HG02938 (cell line): ENCODE measurements at regions not wholly inside any gene's neighbourhood (a gene's known extent, or its start where the extent isn't known, plus 50 kb on each side); places are given as distances from the start of the nearest gene placed in this dataset.
"Not testable (repeated sequence)": the region's sequence is repeated elsewhere in the genome, so short reads cannot be mapped to it uniquely, and the experiment has no call there.

Source experiments
- ATAC-seq: cut with Tn5 transposase; IDR thresholded peaks from one replicate; pipeline ENCODE4 v1.9.1; 2021; ENCODE audit warnings: mild to moderate bottlenecking, moderate library complexity; ENCODE audit not compliant: unreplicated experiment

- no peak for ATAC-seq
These were observed 414.7 kb upstream of the PROX1 start for GRCh38 chr1:213572912-213573647.

- no peak for ATAC-seq
These were observed 414.1 kb upstream of the PROX1 start for GRCh38 chr1:213573648-213574009.

DNA sequence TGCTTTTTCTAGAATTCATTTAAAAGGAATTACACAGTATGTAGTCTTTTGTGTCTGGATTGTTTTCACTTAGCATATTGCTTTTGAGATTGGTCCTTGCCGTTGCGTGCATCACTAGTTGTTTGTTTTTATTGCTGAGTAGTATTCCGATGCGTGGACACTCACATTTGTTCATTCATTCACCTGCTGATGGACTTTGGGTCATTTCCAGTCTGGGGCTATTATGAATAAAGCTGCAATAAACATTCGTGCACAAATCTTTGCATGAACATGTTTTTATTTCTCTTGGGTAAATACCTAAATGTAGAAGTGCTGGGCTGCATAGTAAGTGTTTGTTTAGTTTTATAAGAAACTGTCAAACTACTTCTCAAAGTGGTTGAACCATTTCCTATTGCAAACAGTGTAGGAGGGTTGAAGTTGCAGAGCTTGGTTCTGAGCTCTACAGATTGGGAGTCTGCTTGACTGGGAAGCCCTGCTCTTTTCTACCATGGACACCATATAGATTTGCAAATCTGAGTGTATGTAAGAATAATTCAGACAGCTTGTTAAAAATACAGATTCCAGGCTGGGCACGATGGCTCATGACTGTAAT lies 404.7 kb upstream of the PROX1 start:
- no peak for ATAC-seq

DNA sequence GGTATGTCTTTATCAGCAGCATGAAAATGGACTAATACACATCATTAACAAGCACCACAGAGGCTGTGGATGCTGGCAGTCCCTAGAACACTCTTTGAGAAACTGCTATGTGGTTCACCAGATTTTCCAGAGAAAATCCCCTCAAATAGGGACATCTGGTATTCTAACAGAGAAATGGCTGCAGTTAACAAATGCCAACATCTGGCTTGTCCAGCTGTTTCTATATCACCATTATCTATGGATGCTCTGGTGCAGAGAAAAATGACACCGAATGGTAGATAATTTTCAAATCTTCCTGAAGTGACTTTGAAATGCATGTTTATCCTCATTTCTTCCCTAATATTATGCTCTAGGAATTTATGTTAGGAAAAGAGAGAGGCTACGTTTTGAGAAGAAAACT lies 403.5 kb upstream of the PROX1 start:
- ATAC-seq = no peak

- ATAC-seq = no peak
These were observed 402.4 kb upstream of the PROX1 start for GRCh38 chr1:213585402-213585801.

- no peak for ATAC-seq
These were observed 401.7 kb upstream of the PROX1 start for GRCh38 chr1:213585959-213586586.

DNA sequence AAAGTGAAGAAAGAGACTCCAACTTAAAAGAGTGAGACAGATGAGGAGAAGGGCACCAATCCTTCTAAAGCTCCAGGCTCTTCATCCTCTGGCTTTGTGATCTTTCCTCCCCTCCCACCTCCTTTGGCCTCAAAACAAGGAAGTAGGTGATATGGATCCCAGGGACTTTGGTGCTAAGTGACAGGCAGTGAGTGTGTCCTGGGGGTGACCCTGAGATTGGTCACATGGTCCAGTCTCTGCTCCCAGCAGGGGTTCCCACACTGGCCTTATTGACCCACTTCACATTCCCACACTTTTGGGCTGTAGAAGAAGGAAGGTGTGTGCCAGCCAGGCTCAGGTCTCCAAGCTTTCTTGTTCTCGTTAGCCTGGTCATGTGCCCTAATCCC lies 401.2 kb upstream of the PROX1 start:
- ATAC-seq = no peak

DNA sequence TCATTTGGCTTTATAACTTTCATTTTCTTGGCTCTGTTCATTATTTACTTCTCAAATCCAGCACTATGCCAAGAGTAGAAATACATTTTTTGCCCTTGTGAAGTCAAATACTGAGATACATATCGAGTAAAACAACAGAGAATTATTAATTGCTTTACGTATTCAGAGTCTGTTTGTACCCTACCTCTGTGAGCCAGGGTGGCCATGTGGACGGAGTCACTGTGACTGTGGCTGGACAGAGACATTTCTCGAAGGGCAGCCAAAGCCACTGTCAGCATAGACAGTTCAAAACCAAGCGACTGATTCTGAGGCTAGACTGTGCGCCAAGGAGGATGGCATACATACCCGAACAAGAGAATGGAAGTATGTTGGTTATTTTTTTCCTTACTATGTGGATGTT lies 391.0 kb upstream of the PROX1 start:
- no peak for ATAC-seq

GRCh38 chr1:213598263-213598662 lies 389.5 kb upstream of the PROX1 start:
- no peak for ATAC-seq

GRCh38 chr1:213600879-213601278 lies 386.9 kb upstream of the PROX1 start:
- no peak for ATAC-seq

DNA sequence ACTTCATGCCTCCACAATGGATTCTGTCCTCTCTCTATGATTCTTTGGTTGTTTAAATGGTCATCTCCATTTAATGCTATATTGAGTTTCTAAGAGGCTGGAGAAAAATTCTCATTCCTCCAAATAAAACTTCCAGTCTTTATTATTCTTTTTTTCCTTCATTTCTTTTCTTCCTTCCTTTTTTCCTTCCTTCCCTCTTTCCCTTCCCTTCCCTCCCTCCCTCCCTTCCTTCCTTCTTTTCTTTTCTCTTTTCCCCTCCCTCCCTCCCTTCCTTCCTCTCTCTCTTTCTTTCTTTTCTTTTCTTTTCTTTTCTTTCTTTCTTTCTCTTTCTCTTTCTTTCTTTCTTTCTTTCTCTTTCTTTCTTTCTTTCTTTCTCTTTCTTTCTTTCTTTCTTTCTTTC lies 386.1 kb upstream of the PROX1 start:
- ATAC-seq = not testable (repeated sequence)

DNA sequence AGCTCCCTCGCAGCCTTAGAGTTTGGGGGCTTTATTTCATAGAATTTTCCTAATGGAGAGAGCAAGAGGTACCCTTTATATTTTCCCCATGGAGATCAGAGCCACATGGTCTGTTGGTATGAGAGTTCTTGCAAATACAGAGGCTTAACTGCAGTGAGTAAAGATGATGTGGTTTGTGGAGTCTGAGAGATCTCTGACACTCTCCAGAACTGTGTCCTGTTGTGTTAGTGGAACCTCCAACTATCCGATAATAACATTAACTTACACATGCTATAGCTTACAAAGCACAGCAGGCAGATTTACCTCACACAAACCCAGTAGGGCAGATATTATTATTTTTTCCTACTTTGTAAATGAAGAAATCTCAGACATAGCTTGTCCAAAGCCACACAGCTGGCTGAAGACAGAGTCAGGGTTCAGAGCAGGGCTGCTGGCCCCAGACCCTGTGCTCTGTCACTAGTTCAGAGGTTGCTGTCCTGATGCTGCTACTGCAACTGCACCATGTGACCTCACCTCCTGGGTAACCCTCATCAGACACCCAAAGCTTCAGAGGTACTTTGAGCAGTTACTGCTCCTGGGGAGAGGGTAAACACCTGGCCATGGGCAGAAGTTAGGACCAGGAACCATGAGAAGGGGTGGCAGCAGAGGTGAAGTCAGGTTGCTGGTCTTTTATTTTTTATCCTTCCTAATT lies 384.8 kb upstream of the PROX1 start:
- ATAC-seq = no peak

DNA sequence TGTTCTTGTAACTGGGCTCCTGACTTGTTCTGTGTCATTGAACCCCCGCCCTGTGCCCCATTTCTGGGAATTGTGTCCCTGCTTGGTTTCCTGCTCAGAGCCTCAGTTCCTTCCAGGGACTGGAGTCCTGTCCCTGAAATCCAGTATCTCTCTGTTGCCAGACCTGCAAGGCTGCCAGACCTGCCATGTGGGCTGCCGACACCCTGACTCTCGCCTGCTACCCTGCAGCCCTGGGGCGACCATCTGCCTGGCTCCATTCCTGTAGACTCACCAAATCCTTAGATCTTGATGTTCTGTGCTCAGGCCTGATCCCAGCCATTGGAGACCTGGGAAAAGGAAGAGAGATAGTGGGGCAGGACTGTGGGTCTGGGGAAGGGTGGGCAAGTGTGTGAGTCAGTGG lies 383.3 kb upstream of the PROX1 start:
- ATAC-seq = no peak

DNA sequence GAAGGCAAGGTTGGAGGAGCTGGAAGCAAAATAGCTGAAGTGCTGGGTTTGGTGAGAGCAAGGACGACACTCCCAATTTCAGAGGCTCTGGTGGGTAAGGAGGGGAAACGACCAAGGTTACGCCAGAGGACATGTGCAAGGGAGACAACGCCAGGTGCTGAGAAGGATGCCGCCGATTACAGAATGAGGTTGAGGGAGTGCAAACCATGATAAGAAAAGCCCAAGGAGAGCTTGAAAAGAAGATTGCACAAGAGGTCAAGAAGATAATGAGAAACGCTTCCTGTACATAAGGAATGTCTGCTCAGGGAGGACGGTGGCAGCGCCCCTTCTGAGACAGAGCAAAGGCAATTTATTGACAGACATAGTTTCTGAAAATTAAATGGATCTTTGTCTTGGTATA lies 382.0 kb upstream of the PROX1 start:
- no peak for ATAC-seq

DNA sequence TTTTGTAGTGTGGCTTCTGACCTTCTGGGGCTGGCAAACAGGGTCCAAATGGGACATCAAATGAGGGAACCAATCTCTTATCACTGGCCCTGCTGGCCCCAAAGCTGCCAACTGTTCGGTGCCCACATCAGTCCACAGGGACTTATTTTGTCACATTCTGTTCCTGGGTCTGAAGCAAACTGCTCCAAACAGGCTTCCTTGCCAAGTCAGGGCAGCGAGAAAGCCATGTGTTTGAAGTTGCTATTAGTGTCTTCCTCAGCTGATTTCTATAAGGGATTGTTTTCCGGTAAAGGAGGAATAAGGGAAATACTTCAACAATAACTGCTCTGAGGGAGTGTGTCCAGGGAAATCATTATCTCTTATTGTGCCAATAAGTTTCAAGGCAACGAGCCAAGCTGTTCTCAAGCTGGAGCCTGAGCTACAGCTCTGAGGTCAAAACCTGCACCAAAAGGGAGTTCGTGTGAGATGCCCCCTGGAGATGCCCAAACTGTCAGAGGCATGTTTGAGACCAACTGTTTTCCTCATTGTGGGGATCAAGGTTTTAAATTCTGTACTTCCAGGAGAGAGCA lies 381.4 kb upstream of the PROX1 start:
- ATAC-seq = no peak

DNA sequence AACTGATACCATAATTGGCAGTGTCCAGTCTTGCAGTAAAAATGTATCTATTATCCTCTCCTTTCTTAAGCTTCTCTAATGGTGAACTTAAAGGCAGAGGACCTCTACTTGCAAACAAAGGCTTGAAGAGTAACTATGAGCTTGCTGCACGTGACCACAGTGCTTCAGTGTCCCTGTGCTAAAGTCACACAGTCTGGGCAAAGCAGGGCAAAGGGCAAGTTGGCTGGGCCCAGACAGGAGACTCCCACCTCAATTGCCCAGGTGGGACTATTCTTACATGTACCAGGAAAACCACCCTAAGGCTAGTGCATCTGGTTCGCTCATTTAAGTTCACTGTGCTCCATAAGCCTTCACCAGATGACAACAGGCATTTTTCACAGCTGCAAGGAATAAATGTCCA lies 374.2 kb upstream of the PROX1 start:
- ATAC-seq = no peak

- no peak for ATAC-seq
These were observed 372.4 kb upstream of the PROX1 start for GRCh38 chr1:213615226-213615916.

- ATAC-seq = no peak
These were observed 370.6 kb upstream of the PROX1 start for GRCh38 chr1:213617133-213617532.

DNA sequence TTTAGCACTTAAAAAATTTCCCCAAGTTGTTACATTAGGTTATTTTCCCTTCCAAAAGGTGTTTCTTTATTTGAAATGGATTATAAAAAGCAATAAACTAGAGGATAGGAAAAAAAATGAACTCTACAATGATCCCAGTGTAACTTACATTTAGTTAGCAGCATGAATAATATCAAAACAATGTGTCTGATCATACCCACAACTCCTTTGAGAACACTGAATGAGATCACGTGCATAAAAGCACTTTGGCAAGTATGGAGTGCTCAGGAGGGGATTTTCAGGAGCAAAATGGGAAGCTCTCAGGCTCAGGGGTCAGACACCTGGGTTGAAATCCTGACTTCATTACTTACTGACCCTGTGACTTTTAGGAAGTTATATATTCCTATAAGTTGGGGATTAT lies 369.7 kb upstream of the PROX1 start:
- no peak for ATAC-seq

GRCh38 chr1:213619026-213619425 lies 368.7 kb upstream of the PROX1 start:
- ATAC-seq = no peak

- no peak for ATAC-seq
These were observed 366.7 kb upstream of the PROX1 start for GRCh38 chr1:213621077-213621476.
